ENCODE measurements at regions not wholly inside any gene's neighbourhood (a gene's known extent, or its start where the extent isn't known, plus 50 kb on each side); places are given as distances from the start of the nearest gene placed in this dataset.

DNA sequence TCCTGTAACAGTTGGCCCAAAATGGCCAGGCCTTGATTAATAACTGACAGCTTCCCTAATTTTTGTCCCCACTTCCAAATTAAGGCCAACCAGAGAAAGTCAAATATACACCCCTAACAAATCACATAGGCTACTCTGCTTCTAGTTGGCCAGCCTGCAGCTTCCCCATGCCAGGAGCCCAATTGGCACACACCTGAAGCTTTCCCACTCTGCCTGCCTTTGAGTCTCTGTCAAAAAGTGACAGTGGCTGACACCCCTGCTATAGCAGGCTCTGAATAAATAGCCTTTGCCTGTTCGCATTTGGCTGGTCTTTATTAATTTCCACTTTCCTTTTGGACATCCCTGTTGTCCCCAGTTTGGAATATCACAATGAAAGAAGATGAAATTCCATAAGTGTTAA, 256.6 kb upstream of the NCKAP5 start:
- ChIA-PET CTCF (interaction anchor here (1.6 kb wide), 1 partner anchor 19 kb away, joined by 10 read pairs; no protein-coding TSS in a partner anchor), POLR2A (no interaction called here)
- DNase-seq (no peak), ATAC-seq (ENCODE audit: low read depth) (no peak)
- no peaks in the 10 kb centered on the region for H3K4me1 Mint-ChIP-seq
- no peak overlapping the region for H3K4me3 Mint-ChIP-seq
- H3K9me3 Mint-ChIP-seq, result peaks cover 2% of the 10 kb centered on the region
- H3K27me3 Mint-ChIP-seq, result peaks cover 12% of the 10 kb centered on the region
- H3K36me3 Mint-ChIP-seq (ENCODE audit: low read depth), result no peaks in the 10 kb centered on the region
- TF ChIP-seq, protein P1, sequence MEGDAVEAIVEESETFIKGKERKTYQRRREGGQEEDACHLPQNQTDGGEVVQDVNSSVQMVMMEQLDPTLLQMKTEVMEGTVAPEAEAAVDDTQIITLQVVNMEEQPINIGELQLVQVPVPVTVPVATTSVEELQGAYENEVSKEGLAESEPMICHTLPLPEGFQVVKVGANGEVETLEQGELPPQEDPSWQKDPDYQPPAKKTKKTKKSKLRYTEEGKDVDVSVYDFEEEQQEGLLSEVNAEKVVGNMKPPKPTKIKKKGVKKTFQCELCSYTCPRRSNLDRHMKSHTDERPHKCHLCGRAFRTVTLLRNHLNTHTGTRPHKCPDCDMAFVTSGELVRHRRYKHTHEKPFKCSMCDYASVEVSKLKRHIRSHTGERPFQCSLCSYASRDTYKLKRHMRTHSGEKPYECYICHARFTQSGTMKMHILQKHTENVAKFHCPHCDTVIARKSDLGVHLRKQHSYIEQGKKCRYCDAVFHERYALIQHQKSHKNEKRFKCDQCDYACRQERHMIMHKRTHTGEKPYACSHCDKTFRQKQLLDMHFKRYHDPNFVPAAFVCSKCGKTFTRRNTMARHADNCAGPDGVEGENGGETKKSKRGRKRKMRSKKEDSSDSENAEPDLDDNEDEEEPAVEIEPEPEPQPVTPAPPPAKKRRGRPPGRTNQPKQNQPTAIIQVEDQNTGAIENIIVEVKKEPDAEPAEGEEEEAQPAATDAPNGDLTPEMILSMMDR (IDR thresholded peaks at IDR 0.05), result no peak
- no peak overlapping the region for H3K27ac Mint-ChIP-seq
- intact Hi-C loops (cut with micrococcal nuclease), result no loop called here

- Mint-ChIP-seq H3K27ac (no peak overlapping the region), H3K4me3 (no peak overlapping the region), H3K4me1 (no peaks in the 10 kb centered on the region), H3K27me3 (peaks cover 12% of the 10 kb centered on the region), H3K9me3 (peaks cover 2% of the 10 kb centered on the region), H3K36me3 (ENCODE audit: low read depth) (no peaks in the 10 kb centered on the region)
- TF ChIP-seq, protein P1 (IDR thresholded peaks at IDR 0.05), result no peak
- no peak for DNase-seq
- CTCF ChIA-PET, result interaction anchor here (1.6 kb wide), 1 partner anchor 19 kb away, joined by 10 read pairs; no protein-coding TSS in a partner anchor
- intact Hi-C loops (cut with micrococcal nuclease), result no loop called here
- POLR2A ChIA-PET, result no interaction called here
- no peak for ATAC-seq (ENCODE audit: low read depth)
These were observed 257.5 kb upstream of the NCKAP5 start for GRCh38 chr2:133825778-133826177.

- H3K36me3 Mint-ChIP-seq (ENCODE audit: low read depth), result no peaks in the 10 kb centered on the region
- H3K4me1 Mint-ChIP-seq, result no peaks in the 10 kb centered on the region
- H3K27me3 Mint-ChIP-seq, result peaks cover 12% of the 10 kb centered on the region
- ATAC-seq (ENCODE audit: low read depth), result no peak
- peaks cover 2% of the 10 kb centered on the region for H3K9me3 Mint-ChIP-seq
- no peak overlapping the region for H3K4me3 Mint-ChIP-seq
- ChIA-PET CTCF (no interaction called here), POLR2A (no interaction called here)
- no peak for DNase-seq
- intact Hi-C loops (cut with micrococcal nuclease), result no loop called here
- TF ChIP-seq, protein P1 (IDR thresholded peaks at IDR 0.05), result no peak
- H3K27ac Mint-ChIP-seq, result no peak overlapping the region
These were observed 260.6 kb upstream of the NCKAP5 start for GRCh38 chr2:133828913-133829312.

DNA sequence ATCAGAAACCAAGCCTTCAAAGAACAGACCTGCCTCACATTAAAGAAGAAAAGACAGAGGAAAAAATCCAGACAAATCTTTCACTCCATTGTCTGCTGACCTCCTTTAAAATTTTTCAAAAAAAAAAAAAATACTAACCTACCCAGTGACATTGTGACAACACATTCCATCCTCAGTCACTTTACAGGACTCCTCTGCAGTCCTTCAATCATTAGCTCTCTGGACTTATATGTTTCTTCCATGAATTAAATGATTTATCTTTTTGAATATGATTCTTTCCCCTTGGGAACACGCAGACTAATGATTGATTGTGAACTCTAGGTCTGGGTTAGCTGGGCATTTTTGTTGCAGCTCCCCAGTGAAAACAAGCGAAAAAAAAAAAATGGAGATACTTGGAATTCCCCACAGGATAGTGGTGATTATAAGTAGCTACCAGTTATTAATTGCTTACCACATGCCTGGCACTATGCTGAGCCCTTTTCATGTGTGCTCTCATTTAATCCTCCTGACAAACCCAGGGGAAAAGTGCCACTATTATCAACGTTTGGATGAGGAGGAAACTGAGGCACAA, 261.3 kb upstream of the NCKAP5 start:
- H3K4me1 Mint-ChIP-seq, result no peaks in the 10 kb centered on the region
- ATAC-seq (ENCODE audit: low read depth) (no peak), DNase-seq (no peak)
- POLR2A ChIA-PET, result no interaction called here
- H3K27me3 Mint-ChIP-seq, result peaks cover 12% of the 10 kb centered on the region
- no peak overlapping the region for H3K4me3 Mint-ChIP-seq
- intact Hi-C loops (cut with micrococcal nuclease), result no loop called here
- CTCF ChIA-PET, result no interaction called here
- H3K9me3 Mint-ChIP-seq, result peaks cover 2% of the 10 kb centered on the region
- no peaks in the 10 kb centered on the region for H3K36me3 Mint-ChIP-seq (ENCODE audit: low read depth)
- TF ChIP-seq, protein P1 (IDR thresholded peaks at IDR 0.05), result no peak
- H3K27ac Mint-ChIP-seq, result no peak overlapping the region

DNA sequence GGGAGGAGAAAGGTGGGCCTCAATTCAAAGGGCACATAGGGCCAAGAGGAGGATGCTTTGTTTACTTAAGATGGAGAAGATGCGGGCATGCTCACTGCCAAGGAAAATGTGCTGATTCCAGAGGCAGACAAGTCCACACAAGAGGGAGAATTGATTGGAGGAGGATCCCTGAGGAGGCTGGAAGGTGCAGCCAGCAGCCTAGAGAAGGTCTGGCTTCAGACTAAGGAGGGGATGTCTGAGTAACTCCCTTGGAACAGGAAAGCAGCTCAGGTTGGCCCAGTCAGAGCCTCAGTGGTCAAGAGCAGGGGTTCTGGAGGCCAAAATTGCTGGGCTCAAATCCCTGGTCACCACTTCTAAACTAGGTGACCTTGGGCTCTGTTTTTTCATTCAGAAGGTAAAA, 265.5 kb upstream of the NCKAP5 start:
- ChIA-PET POLR2A (no interaction called here), CTCF (interaction anchor here (3.2 kb wide), 1 partner anchor 11 kb away, joined by 20 read pairs; no protein-coding TSS in a partner anchor)
- H3K4me3 Mint-ChIP-seq, result no peak overlapping the region
- H3K4me1 Mint-ChIP-seq, result peaks cover 7% of the 10 kb centered on the region
- no peaks in the 10 kb centered on the region for H3K9me3 Mint-ChIP-seq
- H3K27me3 Mint-ChIP-seq, result no peaks in the 10 kb centered on the region
- no peaks in the 10 kb centered on the region for H3K36me3 Mint-ChIP-seq (ENCODE audit: low read depth)
- ATAC-seq (ENCODE audit: low read depth) (no peak), DNase-seq (no peak)
- H3K27ac Mint-ChIP-seq, result no peak overlapping the region
- TF ChIP-seq, protein P1 (IDR thresholded peaks at IDR 0.05), result no peak
- intact Hi-C loops (cut with micrococcal nuclease), result no loop called here

Measured in activated B cell treated with CpG ODN at 0.5 μM for 24 hours (primary cell).